Choroid plexus epithelial cell (primary cell): ENCODE measurements at regions not wholly inside any gene's neighbourhood (a gene's known extent, or its start where the extent isn't known, plus 50 kb on each side); places are given as distances from the start of the nearest gene placed in this dataset.
"Not testable (repeated sequence)": the region's sequence is repeated elsewhere in the genome, so short reads cannot be mapped to it uniquely, and the experiment has no call there.

Source experiments
- DNase-seq: peaks from one replicate; pipeline ENCODE4 v3.0.0-alpha.2; 2010; ENCODE audit warnings: low read depth
- H3K4me3 ChIP-seq: 2 replicates; pipeline ENCODE4 v1.5.1; 2011; ENCODE audit warnings: low read depth, mild to moderate bottlenecking, control low read depth, low read length, moderate library complexity
- CTCF ChIP-seq: conservative IDR thresholded peaks from 2 replicates; pipeline ENCODE4 v1.5.1; 2011; ENCODE audit warnings: low read depth, mild to moderate bottlenecking, control low read depth, inconsistent platforms, low read length, moderate library complexity

GRCh38 chrX:7343181-7343580, 195.2 kb upstream of the PUDP start:
- TF ChIP-seq CTCF, result no peak
- H3K4me3 ChIP-seq, result no peak overlapping the region
- no peak for DNase-seq

- not testable (repeated sequence) for DNase-seq, H3K4me3 ChIP-seq
Measured at GRCh38 chrX:7335816-7336362, 187.9 kb upstream of the PUDP start.

GRCh38 chrX:7334253-7334935, 186.4 kb upstream of the PUDP start:
- no peak overlapping the region for H3K4me3 ChIP-seq
- TF ChIP-seq CTCF, result no peak
- peak; percentile 72 for DNase-seq

- peak; percentile 65 for DNase-seq
- H3K4me3 ChIP-seq, result no peak overlapping the region
- no peak for TF ChIP-seq CTCF
Measured at GRCh38 chrX:7330971-7331746, 183.2 kb upstream of the PUDP start.

GRCh38 chrX:7330556-7330955, 182.6 kb upstream of the PUDP start:
- no peak for DNase-seq
- no peak for TF ChIP-seq CTCF
- H3K4me3 ChIP-seq, result no peak overlapping the region

GRCh38 chrX:7318661-7319060, 170.7 kb upstream of the PUDP start:
- DNase-seq, result no peak
- H3K4me3 ChIP-seq, result no peak overlapping the region
- no peak for TF ChIP-seq CTCF

- TF ChIP-seq CTCF, result no peak
- no peak for DNase-seq
- no peak overlapping the region for H3K4me3 ChIP-seq
Measured at GRCh38 chrX:7318241-7318640, 170.3 kb upstream of the PUDP start.
